ENCODE measurements at regions not wholly inside any gene's neighbourhood (a gene's known extent, or its start where the extent isn't known, plus 50 kb on each side); places are given as distances from the start of the nearest gene placed in this dataset.

GRCh38 chr19:29293736-29294342, 80.9 kb upstream of the UQCRFS1 start:
- WGBS, 2 experiments (ENCODE audit: extremely low coverage in 1 of 2, insufficient coverage in 1 of 2, insufficient read length in 1 of 2, insufficient replicate concordance in 2 of 2, low coverage in 1 of 2, low lambda C conversion rate in 2 of 2, missing lambda C conversion rate in 1 of 2), result 87% methylated on average over 7 of the region's 7 CpGs; no CpG with 5 or more reads in 1 of the 2 experiments
- H3K4me3 ChIP-seq (ENCODE audit: extremely low read depth in 1 of 4, insufficient read depth in 2 of 4, low read depth in 3 of 4, low read length in 4 of 4), result no peak overlapping the region
- TF ChIP-seq NRF1 (IDR thresholded peaks at IDR 0.05; ENCODE audit: low read depth, low read length), result no peak
- no peak for TF ChIP-seq TBP (IDR thresholded peaks at IDR 0.05; ENCODE audit: low read depth, low read length)
- TF ChIP-seq CHD2 (IDR thresholded peaks at IDR 0.05; ENCODE audit: low read length), result no peak
- TF ChIP-seq RAD21 (IDR thresholded peaks at IDR 0.05 in 1 of 2, conservative IDR thresholded peaks at IDR 0.05 in 1 of 2; ENCODE audit: low read depth in 2 of 2, low read length in 2 of 2), result no peak
- TF ChIP-seq CHD1 (IDR thresholded peaks at IDR 0.05; ENCODE audit: low read depth, low read length), result no peak
- no peak for TF ChIP-seq HDAC2 (IDR thresholded peaks at IDR 0.05; ENCODE audit: borderline replicate concordance in 1 of 2, low read depth in 2 of 2, low read length in 2 of 2)
- no peak overlapping the region for H2BK12ac ChIP-seq (ENCODE audit: low read depth, low read length)
- no peak overlapping the region for H2BK120ac ChIP-seq (replicated peaks; ENCODE audit: low read depth, low read length)
- H4K8ac ChIP-seq (ENCODE audit: extremely low read depth, insufficient read depth, low read length), result no peak overlapping the region
- H3K4me1 ChIP-seq (replicated peaks in 1 of 4; ENCODE audit: control insufficient read depth in 3 of 4, insufficient read depth in 4 of 4, low read length in 3 of 4), result no peaks in the 10 kb centered on the region
- H2AFZ ChIP-seq (ENCODE audit: low read length), result no peak overlapping the region
- H2AK5ac ChIP-seq (ENCODE audit: low read depth, low read length), result no peak overlapping the region
- H2BK20ac ChIP-seq (ENCODE audit: low read length), result no peak overlapping the region
- FAIRE-seq (no peak), DNase-seq (ENCODE audit: low read depth in 1 of 2, low spot score in 2 of 2) (no peak)
- no peak overlapping the region for H3K9ac ChIP-seq (replicated peaks in 1 of 4; ENCODE audit: extremely low read depth in 1 of 4, low read depth in 3 of 4, low read length in 3 of 4)
- no peak overlapping the region for H3K27ac ChIP-seq (ENCODE audit: low read depth, low read length)
- no peaks in the 10 kb centered on the region for H3K36me3 ChIP-seq (ENCODE audit: control insufficient read depth in 2 of 4, insufficient read depth in 4 of 4, low read length in 3 of 4)
- no peak overlapping the region for H3K4me2 ChIP-seq (ENCODE audit: insufficient read depth in 1 of 2, low read depth in 2 of 2, low read length in 2 of 2)
- CTCF ChIA-PET (ENCODE audit: partially characterized antibody), result interaction anchor here (0.7 to 1.6 kb wide), 8 partner anchors 9 to 234 kb away, joined by 3 to 6 read pairs (median 4); no protein-coding TSS in a partner anchor
- H3K79me2 ChIP-seq (ENCODE audit: control insufficient read depth in 1 of 2, insufficient read depth in 2 of 2, low read length in 2 of 2), result no peaks in the 10 kb centered on the region
- no peak overlapping the region for H4K5ac ChIP-seq (ENCODE audit: insufficient read length, low read depth, low read length)
- no peaks in the 10 kb centered on the region for H3K23me2 ChIP-seq (ENCODE audit: low read depth, low read length)
- no peak overlapping the region for H2BK15ac ChIP-seq (ENCODE audit: low read length)
- no peaks in the 10 kb centered on the region for H3K79me1 ChIP-seq (ENCODE audit: low read depth, low read length)
- H3K23ac ChIP-seq (ENCODE audit: insufficient read length), result no peak overlapping the region
- H3K27me3 ChIP-seq (replicated peaks in 1 of 4; ENCODE audit: control insufficient read depth in 3 of 4, extremely low read depth in 1 of 4, insufficient read depth in 3 of 4, low read length in 3 of 4), result no peaks in the 10 kb centered on the region
- no peak overlapping the region for H3K56ac ChIP-seq (replicated peaks; ENCODE audit: insufficient read length, low read depth, low read length)
- no peak overlapping the region for H4K91ac ChIP-seq (replicated peaks; ENCODE audit: insufficient read length, low read length)
- no peak overlapping the region for H3K4ac ChIP-seq (replicated peaks; ENCODE audit: insufficient read length, low read depth, low read length)
- no peak overlapping the region for H2BK5ac ChIP-seq (ENCODE audit: low read depth, low read length)
- POLR2A ChIA-PET (ENCODE audit: partially characterized antibody), result no interaction called here
- H3K14ac ChIP-seq (ENCODE audit: insufficient read length), result no peak overlapping the region
- H4K20me1 ChIP-seq (replicated peaks in 1 of 2; ENCODE audit: control insufficient read depth in 1 of 2, insufficient read depth in 2 of 2, low read length in 2 of 2), result no peaks in the 10 kb centered on the region
- no peaks in the 10 kb centered on the region for H3K9me3 ChIP-seq (ENCODE audit: insufficient read depth in 2 of 2, low read depth in 1 of 2, low read length in 1 of 2)
- H3K18ac ChIP-seq (ENCODE audit: extremely low read depth, low read length), result no peak overlapping the region
